NCI-H187 treated with DMSO at 0.1 percent for 48 hours (cell line): ENCODE measurements at regions not wholly inside any gene's neighbourhood (a gene's known extent, or its start where the extent isn't known, plus 50 kb on each side); places are given as distances from the start of the nearest gene placed in this dataset.

Experiments used
- DNase-seq: peaks from one replicate; lab custom pipeline; 2025; lab: John Stamatoyannopoulos, UW

GRCh38 chr6:16974704-16975359 is 127.0 kb upstream of the STMND1 start:
- DNase-seq = no peak

- DNase-seq = no peak
Measured at GRCh38 chr6:16974387-16974673, 127.5 kb upstream of the STMND1 start.

- no peak for DNase-seq
Measured at GRCh38 chr6:16973545-16974386, 128.1 kb upstream of the STMND1 start.

- no peak for DNase-seq
Measured at GRCh38 chr6:16973051-16973450, 128.8 kb upstream of the STMND1 start.

- DNase-seq = no peak
Measured at GRCh38 chr6:16972535-16972934, 129.3 kb upstream of the STMND1 start.

GRCh38 chr6:16969699-16970655 is 131.9 kb upstream of the STMND1 start:
- DNase-seq = no peak

GRCh38 chr6:16968101-16968500 is 133.7 kb upstream of the STMND1 start:
- no peak for DNase-seq

- no peak for DNase-seq
Measured at GRCh38 chr6:16967470-16967817, 134.4 kb upstream of the STMND1 start.

- DNase-seq = no peak
Measured at GRCh38 chr6:16966791-16967469, 134.9 kb upstream of the STMND1 start.

- DNase-seq = no peak
Measured at GRCh38 chr6:16965689-16966088, 136.2 kb upstream of the STMND1 start.

- peak; percentile 12 for DNase-seq
Measured at GRCh38 chr6:16964553-16965499, 137.0 kb upstream of the STMND1 start.

GRCh38 chr6:16961577-16961976 is 140.3 kb upstream of the STMND1 start:
- no peak for DNase-seq

- no peak for DNase-seq
Measured at GRCh38 chr6:16959789-16960188, 142.1 kb upstream of the STMND1 start.

- DNase-seq = no peak
Measured at GRCh38 chr6:16956361-16956760, 145.5 kb upstream of the STMND1 start.

GRCh38 chr6:16955899-16956298 is 146.0 kb upstream of the STMND1 start:
- DNase-seq = no peak

- no peak for DNase-seq
Measured at GRCh38 chr6:16953905-16954304, 147.9 kb upstream of the STMND1 start.

- no peak for DNase-seq
Measured at GRCh38 chr6:16953446-16953845, 148.4 kb upstream of the STMND1 start.

GRCh38 chr6:16950825-16951495 is 150.9 kb upstream of the STMND1 start:
- DNase-seq = no peak

GRCh38 chr6:16950302-16950701 is 151.5 kb upstream of the STMND1 start:
- DNase-seq = no peak

GRCh38 chr6:16949716-16950115 is 152.1 kb upstream of the STMND1 start:
- no peak for DNase-seq
